ENCODE measurements at regions not wholly inside any gene's neighbourhood (a gene's known extent, or its start where the extent isn't known, plus 50 kb on each side); places are given as distances from the start of the nearest gene placed in this dataset.

GRCh38 chr4:170414360-170414759 is 324.6 kb upstream of the AADAT start:
- TF ChIP-seq, protein P1, sequence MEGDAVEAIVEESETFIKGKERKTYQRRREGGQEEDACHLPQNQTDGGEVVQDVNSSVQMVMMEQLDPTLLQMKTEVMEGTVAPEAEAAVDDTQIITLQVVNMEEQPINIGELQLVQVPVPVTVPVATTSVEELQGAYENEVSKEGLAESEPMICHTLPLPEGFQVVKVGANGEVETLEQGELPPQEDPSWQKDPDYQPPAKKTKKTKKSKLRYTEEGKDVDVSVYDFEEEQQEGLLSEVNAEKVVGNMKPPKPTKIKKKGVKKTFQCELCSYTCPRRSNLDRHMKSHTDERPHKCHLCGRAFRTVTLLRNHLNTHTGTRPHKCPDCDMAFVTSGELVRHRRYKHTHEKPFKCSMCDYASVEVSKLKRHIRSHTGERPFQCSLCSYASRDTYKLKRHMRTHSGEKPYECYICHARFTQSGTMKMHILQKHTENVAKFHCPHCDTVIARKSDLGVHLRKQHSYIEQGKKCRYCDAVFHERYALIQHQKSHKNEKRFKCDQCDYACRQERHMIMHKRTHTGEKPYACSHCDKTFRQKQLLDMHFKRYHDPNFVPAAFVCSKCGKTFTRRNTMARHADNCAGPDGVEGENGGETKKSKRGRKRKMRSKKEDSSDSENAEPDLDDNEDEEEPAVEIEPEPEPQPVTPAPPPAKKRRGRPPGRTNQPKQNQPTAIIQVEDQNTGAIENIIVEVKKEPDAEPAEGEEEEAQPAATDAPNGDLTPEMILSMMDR (IDR thresholded peaks at IDR 0.05; ENCODE audit: insufficient read depth, low read length, severe bottlenecking): no peak
- DNase-seq (ENCODE audit: low read depth): no peak
- no peak for FAIRE-seq
- Histone ChIP-seq H3K36me3 (ENCODE audit: control insufficient read depth, insufficient read depth, low read length) (no peaks in the 10 kb centered on the region), H3K4me3 (ENCODE audit: low read depth, low read length) (no peak overlapping the region), H3K27me3 (ENCODE audit: control insufficient read depth, insufficient read depth, low read length) (no peaks in the 10 kb centered on the region)

DNA sequence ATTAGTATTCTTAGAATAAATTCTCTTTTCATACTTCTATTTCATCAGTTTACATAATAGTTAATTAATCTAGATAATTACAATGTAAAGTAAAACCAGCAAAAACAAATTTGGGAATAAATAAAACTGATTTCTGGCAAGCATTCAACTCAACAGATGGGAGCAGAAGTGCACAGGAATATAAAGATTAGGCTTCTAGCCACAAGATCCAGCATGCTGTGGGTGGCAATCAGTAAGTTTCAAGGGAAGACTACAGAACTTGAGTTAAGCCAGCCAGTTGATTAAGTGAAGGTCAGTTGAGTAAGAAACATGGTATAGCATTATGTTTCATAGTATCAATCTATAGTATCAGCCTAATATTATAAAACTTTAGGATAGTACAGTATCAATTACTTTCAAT is 324.2 kb upstream of the AADAT start:
- FAIRE-seq (no peak), DNase-seq (ENCODE audit: low read depth) (no peak)
- TF ChIP-seq, protein P1 (IDR thresholded peaks at IDR 0.05; ENCODE audit: insufficient read depth, low read length, severe bottlenecking): no peak

GRCh38 chr4:170400361-170400760 is 310.6 kb upstream of the AADAT start:
- TF ChIP-seq, protein P1 (IDR thresholded peaks at IDR 0.05; ENCODE audit: insufficient read depth, low read length, severe bottlenecking): no peak
- no peak overlapping the region for H3K4me3 ChIP-seq (ENCODE audit: low read depth, low read length)
- no peak for DNase-seq (ENCODE audit: low read depth)

More for the DNA sequence above, 324.2 kb upstream of the AADAT start:
- H3K27me3 ChIP-seq (ENCODE audit: control insufficient read depth, insufficient read depth, low read length): no peaks in the 10 kb centered on the region
- H3K4me3 ChIP-seq (ENCODE audit: low read depth, low read length): no peak overlapping the region
- H3K36me3 ChIP-seq (ENCODE audit: control insufficient read depth, insufficient read depth, low read length): no peaks in the 10 kb centered on the region

GRCh38 chr4:170399581-170400293 is 310.0 kb upstream of the AADAT start:
- DNase-seq (ENCODE audit: low read depth): no peak
- Histone ChIP-seq H3K36me3 (ENCODE audit: control insufficient read depth, insufficient read depth, low read length) (no peaks in the 10 kb centered on the region), H3K4me3 (ENCODE audit: low read depth, low read length) (no peak overlapping the region), H3K27me3 (ENCODE audit: control insufficient read depth, insufficient read depth, low read length) (no peaks in the 10 kb centered on the region)
- no peak for FAIRE-seq
- TF ChIP-seq, protein P1 (IDR thresholded peaks at IDR 0.05; ENCODE audit: insufficient read depth, low read length, severe bottlenecking): no peak

More at GRCh38 chr4:170400361-170400760, 310.6 kb upstream of the AADAT start:
- no peak for FAIRE-seq
- H3K27me3 ChIP-seq (ENCODE audit: control insufficient read depth, insufficient read depth, low read length): no peaks in the 10 kb centered on the region
- no peaks in the 10 kb centered on the region for H3K36me3 ChIP-seq (ENCODE audit: control insufficient read depth, insufficient read depth, low read length)

DNA sequence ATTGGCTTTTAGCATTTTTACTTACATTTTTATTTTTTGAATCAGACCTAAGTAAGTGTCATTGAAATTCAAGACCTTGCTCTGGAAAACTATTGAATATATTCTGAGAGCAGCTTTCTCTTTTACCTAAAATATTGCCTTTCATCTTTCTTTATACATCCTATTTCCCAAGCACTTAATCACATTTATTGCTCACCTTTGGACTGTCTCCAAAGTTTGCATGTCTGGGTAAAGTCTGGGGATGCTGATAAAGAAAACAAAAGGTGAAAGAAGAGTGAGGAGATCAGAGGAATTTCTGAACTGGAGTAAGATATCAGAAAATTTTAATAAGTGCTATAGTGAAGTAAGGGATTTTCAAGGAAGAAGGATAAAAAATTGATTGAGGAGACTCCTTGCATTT is 308.5 kb upstream of the AADAT start:
- DNase-seq (ENCODE audit: low read depth) (peak; percentile 20), FAIRE-seq (no peak)
- no peaks in the 10 kb centered on the region for H3K36me3 ChIP-seq (ENCODE audit: control insufficient read depth, insufficient read depth, low read length)
- H3K4me3 ChIP-seq (ENCODE audit: low read depth, low read length): no peak overlapping the region
- TF ChIP-seq, protein P1 (IDR thresholded peaks at IDR 0.05; ENCODE audit: insufficient read depth, low read length, severe bottlenecking): no peak
- no peaks in the 10 kb centered on the region for H3K27me3 ChIP-seq (ENCODE audit: control insufficient read depth, insufficient read depth, low read length)

GRCh38 chr4:170395773-170396172 is 306.0 kb upstream of the AADAT start:
- no peak overlapping the region for H3K4me3 ChIP-seq (ENCODE audit: low read depth, low read length)
- DNase-seq (ENCODE audit: low read depth): no peak
- no peaks in the 10 kb centered on the region for H3K27me3 ChIP-seq (ENCODE audit: control insufficient read depth, insufficient read depth, low read length)
- no peaks in the 10 kb centered on the region for H3K36me3 ChIP-seq (ENCODE audit: control insufficient read depth, insufficient read depth, low read length)
- FAIRE-seq: no peak
- TF ChIP-seq, protein P1 (IDR thresholded peaks at IDR 0.05; ENCODE audit: insufficient read depth, low read length, severe bottlenecking): no peak

Data from bronchial epithelial cell (primary cell).